Hematopoietic multipotent progenitor cell treated with erythropoietin and hydrocortisone succinate and interleukin-3 and kit ligand, for 8 days (in vitro differentiated cells): ENCODE measurements at regions not wholly inside any gene's neighbourhood (a gene's known extent, or its start where the extent isn't known, plus 50 kb on each side); places are given as distances from the start of the nearest gene placed in this dataset.
"Not testable (repeated sequence)": the region's sequence is repeated elsewhere in the genome, so short reads cannot be mapped to it uniquely, and the experiment has no call there.

Experiments
- DNase-seq: peaks from one replicate; pipeline ENCODE4 v3.0.0-alpha.2; 2015

GRCh38 chr10:53326401-53327305, 554.1 kb upstream of the MBL2 start:
- DNase-seq: not testable (repeated sequence)

GRCh38 chr10:53325066-53325465, 552.5 kb upstream of the MBL2 start:
- no peak for DNase-seq

DNA sequence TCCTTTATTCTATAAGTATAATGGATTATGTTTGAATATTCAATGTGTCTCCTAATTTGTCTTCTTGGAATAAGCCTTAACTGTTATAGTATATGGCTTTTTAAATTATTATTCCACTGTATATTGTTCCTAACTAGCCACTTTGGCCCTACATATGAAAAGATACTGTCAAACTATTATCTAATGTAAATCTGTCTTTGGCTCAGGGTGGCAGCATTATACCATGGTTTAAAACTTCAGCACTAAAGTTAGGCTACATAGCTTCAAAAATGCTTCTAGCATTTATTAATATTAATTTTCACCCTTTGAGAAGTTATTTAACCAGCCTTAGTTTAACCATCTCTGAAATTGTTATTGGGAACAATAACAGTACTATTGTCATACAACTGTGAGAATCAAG, 543.1 kb upstream of the MBL2 start:
- DNase-seq: no peak

- no peak for DNase-seq
Measured at GRCh38 chr10:53314876-53315275, 542.3 kb upstream of the MBL2 start.

GRCh38 chr10:53298443-53298842, 525.9 kb upstream of the MBL2 start:
- no peak for DNase-seq

DNA sequence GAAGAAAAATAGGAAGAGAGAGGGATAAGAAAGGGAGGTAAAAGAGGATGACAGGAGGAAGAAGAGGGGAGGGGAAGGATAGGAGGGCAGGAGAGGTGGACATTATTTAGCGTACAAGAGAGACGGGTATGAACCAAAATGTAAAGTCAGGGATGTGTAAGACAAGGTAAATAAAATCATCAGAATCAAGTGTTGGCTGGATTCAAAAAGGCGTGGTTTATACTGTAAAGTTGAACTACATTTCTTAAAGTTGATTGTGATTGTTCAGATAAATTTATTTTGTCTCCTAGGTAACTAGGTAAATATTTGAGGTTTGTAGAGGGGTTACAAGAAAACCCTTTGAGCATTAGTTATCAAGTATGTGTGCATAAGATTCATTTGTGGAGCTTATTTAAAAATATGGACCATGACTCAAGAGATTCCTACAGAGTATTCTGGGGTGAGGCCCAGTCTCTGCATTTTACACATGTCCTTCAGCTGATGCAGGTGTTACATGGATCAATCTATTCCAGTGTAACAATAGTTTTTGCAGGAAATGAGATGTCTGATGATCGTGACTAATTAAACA, 512.1 kb upstream of the MBL2 start:
- no peak for DNase-seq

- no peak for DNase-seq
Measured at GRCh38 chr10:53276797-53277196, 504.2 kb upstream of the MBL2 start.

DNA sequence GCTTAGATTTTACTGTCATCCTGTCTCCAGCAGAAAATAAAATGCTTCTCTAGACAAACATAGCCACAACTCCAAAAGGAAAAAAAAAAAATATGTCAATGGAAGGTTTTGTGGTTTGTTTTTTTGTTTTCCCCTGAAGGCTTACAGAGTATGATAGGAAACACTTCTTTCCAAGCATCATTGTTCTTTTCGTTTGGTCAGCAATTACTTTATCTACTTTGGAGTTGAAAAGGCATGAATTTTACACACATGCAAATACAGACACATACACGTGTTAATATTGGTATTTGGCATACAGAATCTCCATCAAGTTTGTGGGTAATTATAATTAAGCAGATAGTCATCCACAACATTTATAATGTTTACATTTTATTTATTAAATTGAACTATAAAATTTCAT, 496.9 kb upstream of the MBL2 start:
- no peak for DNase-seq

DNA sequence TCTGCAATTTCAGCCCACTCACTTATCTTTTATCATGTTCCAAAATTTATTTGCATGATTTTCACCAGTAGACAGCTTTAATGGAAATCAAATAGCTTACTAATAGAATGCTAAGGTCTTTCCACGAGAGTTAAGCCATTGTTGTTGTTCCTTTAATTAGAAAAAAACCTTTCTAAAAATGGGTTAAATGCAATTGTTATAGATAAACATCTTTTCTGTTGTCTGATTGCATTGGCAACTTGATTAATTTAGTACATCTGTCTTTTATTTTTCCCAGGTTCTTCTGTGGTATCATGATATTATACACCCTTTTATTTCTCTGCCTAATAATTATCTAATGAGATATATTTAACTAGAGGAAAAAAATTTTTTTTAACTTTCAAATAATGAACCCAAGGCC, 487.6 kb upstream of the MBL2 start:
- no peak for DNase-seq

GRCh38 chr10:53256623-53257022, 484.0 kb upstream of the MBL2 start:
- no peak for DNase-seq

- DNase-seq: no peak
Measured at GRCh38 chr10:53255661-53256205, 483.1 kb upstream of the MBL2 start.

- DNase-seq: no peak
Measured at GRCh38 chr10:53253221-53253620, 480.6 kb upstream of the MBL2 start.

DNA sequence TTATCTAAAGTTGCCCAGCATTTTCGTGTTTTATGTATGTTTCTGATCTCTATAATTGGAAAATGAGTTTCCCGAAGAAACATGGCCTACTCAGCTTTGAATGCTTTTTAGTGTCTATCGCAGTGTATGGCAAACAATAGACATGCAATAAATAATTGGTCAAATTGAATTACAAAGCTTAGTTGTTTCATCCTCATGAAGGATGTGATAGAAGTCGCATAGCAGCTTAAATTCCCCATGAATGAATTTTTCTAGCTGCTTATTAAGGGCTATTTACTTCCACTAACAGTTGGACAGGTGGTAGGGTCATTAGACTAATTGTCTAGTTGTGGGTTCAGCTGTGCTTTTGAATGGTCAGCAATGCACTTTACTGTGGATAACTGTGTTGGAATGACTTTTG, 467.3 kb upstream of the MBL2 start:
- no peak for DNase-seq

GRCh38 chr10:53236941-53237340, 464.4 kb upstream of the MBL2 start:
- DNase-seq: no peak

GRCh38 chr10:53233749-53234148, 461.2 kb upstream of the MBL2 start:
- DNase-seq: no peak

- no peak for DNase-seq
Measured at GRCh38 chr10:53230651-53231050, 458.1 kb upstream of the MBL2 start.

DNA sequence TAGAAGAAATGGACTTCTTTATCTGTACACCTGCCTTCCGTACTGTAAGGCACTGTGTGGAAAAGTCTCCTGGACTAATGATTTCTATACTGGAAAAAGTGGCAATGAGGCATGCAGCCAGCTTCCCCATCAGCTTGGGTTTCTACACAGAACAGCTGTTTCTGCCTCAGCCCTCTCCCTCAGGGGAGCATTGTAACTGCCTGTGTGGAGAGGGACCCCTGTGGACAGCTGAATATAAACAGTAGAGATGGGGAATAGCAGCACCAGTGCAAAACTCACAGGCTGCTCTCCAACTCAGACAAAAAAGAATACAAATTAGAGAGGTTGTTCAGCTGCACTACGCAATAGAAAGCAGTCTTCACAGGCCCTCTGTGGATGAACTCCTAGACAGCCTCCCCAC, 451.3 kb upstream of the MBL2 start:
- DNase-seq: no peak

DNA sequence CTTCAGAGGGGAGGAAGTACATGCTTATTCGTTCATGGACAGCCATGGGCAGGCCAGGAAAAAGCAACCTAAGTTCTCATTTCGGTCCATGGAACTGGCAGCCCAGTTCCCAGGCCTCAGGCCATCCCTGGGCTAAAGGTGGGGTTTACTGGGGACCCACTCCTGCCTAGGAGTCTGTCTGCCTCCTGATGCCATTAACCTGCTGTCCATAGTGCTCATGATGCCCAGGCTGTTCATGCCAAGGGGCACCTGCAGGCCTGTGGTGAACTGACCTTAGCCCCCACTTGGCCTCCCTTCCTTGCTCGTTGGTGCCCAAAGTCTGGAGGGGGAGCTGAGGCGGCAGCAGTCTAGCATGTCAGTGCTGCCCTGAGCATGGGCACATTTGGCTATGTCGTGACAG, 450.2 kb upstream of the MBL2 start:
- no peak for DNase-seq

DNA sequence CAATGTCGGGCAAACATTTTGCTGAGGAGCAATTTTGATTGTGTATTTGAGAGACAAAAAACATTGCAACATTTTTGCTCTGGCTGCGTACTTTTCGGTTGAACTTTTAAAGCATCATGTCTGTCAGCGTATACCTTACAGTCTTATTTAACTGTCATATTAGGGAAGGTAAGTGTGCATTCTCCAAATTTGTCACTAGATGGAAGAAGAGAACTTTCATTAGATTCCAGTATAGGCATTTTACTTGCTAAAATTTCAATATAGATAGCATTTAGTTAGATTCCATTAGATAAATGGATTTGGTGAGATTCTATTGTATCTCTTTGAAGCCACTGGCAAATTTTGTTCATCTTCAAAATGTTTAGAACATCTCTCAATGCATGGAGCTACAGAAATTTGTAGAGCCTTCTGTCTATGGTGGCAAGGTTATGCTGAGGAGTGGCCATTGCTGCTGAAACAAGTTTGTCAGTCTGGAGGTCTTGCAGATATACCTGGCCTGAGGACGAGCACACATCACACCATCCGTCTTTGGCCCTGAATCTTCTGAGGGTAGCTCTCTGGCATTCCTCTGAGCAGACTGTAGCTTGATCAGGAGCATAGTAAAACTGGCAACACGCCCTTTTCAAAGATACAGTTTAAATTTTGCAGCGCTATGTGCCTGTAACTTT, 437.5 kb upstream of the MBL2 start:
- peak; percentile 8 for DNase-seq

DNA sequence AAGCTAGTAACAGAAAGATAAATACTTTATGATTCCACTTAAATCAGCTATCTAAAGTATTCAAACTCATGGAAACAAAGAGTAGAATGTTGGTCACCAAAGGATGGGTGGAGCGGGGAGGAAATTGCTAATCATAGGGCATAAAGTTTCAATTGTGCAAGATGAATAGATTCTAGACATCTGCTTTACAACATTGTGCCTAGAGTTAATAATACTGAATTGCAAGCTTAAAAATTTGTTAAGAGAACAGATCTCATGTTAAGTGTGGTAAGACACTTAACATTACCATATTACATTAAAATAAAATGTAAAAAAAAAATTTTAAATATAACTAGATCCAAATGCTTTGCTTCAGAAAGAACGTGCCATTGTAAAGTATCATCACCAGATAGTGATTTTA, 411.1 kb upstream of the MBL2 start:
- no peak for DNase-seq

DNA sequence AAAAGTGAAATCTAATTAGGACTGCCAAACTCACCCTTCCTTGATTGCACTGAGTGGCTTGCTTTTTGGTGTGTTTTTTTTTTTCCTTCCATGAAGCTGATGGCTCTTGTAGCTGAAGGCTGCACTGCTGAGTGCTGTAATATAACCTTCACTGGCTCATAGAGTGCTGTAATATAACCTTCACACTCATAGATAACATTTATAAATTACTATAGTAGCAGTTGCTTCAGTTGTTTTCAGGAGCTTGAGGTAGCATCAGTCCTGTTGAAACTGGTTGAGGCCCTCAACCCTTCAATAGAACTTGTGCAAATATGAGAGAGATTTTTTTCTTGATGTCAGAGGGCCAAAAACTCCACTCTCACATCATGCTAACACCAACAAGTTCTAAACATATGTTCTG, 404.9 kb upstream of the MBL2 start:
- DNase-seq: no peak

DNA sequence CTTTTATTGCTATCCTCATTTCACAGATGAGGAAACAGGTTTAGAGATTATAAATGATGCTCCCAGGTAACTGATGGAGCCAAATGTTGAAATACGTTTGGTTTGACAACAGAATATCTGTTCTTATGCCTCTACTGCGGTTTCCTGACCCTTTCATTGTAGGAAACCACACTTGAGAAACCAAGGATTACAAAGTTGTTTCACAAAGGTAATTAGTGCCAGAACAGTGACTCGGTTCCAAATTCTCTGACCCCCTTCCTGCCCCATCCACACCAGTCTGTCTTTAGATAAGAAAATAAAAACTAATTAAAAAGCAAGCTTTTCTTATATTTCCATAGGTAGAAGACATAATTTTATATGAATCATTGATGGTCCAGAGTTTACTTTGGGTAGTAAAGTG, 393.7 kb upstream of the MBL2 start:
- no peak for DNase-seq

DNA sequence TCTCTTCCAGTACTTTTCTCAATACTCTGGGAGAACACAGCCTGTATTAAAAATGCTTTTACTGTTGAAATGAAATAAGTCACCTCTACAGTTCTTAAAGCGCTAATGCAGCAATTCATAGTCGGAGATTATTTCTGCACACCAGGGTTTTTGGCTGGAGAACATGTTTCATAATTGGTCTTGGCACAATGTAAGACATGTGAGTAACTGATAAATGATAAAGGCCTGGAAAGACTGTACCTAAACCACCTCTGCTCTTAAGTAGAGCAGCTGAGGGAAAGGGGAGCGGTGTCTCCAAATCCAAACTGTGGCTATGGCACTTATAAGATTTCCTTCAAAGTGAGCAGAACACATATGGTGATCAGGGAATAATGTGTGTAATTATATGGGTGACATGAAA, 390.3 kb upstream of the MBL2 start:
- no peak for DNase-seq

- DNase-seq: no peak
Measured at GRCh38 chr10:53161231-53161630, 388.6 kb upstream of the MBL2 start.
